Activated naive CD8-positive, alpha-beta T cell treated with anti-CD3 and anti-CD28 coated beads, Interleukin-2, amount 50 U/mL, for 24 hours (primary cell): ENCODE measurements at regions not wholly inside any gene's neighbourhood (a gene's known extent, or its start where the extent isn't known, plus 50 kb on each side); places are given as distances from the start of the nearest gene placed in this dataset.
A peak's percentile ranks its signal among the peaks of the same experiment; 100 is the strongest.
"Not testable (repeated sequence)": the region's sequence is repeated elsewhere in the genome, so short reads cannot be mapped to it uniquely, and the experiment has no call there.

Experiments used
- ATAC-seq: fragments of 150-1000 bp; cut with Tn5 transposase; one replicate; pipeline ENCODE4 v1.10.0; 2021
- DNase-seq: peaks from one replicate; pipeline ENCODE4 v3.0.0; 2021
- H3K27ac Mint-ChIP-seq: one replicate; pipeline ENCODE4 v1.8.0; 2021; ENCODE audit warnings: mild to moderate bottlenecking, mixed read lengths
- H3K27me3 Mint-ChIP-seq: one replicate; pipeline ENCODE4 v1.8.0; 2021; ENCODE audit warnings: mixed read lengths
- H3K36me3 Mint-ChIP-seq: one replicate; pipeline ENCODE4 v1.8.0; 2021; ENCODE audit warnings: low read depth, mixed read lengths
- H3K4me1 Mint-ChIP-seq: one replicate; pipeline ENCODE4 v1.8.0; 2021; ENCODE audit warnings: mixed read lengths
- H3K4me3 Mint-ChIP-seq: one replicate; pipeline ENCODE4 v1.8.0; 2021; ENCODE audit warnings: mild to moderate bottlenecking, moderate library complexity, mixed read lengths
- H3K9me3 Mint-ChIP-seq: one replicate; pipeline ENCODE4 v1.8.0; 2021; ENCODE audit warnings: mixed read lengths

- H3K4me3 Mint-ChIP-seq: no peak overlapping the region
- H3K36me3 Mint-ChIP-seq: no peaks in the 10 kb centered on the region
- DNase-seq (no peak), ATAC-seq (peak; percentile 71)
- H3K9me3 Mint-ChIP-seq: peaks cover 3% of the 10 kb centered on the region
- peaks cover 21% of the 10 kb centered on the region for H3K4me1 Mint-ChIP-seq
- H3K27me3 Mint-ChIP-seq: no peaks in the 10 kb centered on the region
- H3K27ac Mint-ChIP-seq: no peak overlapping the region
Observed at GRCh38 chr3:43236008-43236407, 50.3 kb upstream of the SNRK start.

DNA sequence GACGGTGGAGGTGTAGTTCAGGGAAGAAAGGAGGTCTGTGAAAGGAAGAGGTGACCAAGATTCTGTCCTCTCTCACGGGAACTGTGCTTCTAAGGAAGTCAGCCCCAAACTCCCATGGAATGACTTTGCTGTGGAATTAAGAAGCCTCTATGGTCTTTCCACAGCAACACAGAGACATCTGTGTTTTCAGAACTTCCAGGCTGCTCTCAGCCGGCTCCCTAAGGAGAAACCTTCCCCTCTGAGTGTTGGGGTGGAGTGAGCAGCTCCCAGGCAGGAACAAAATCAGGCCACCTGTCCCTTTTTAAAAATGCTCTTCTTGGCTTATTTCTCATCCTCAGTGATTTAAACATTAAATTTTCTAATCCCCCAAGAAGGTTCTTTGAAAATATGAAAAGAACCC, 53.3 kb upstream of the SNRK start:
- H3K36me3 Mint-ChIP-seq: no peaks in the 10 kb centered on the region
- H3K27me3 Mint-ChIP-seq: no peaks in the 10 kb centered on the region
- H3K4me3 Mint-ChIP-seq: no peak overlapping the region
- peaks cover 3% of the 10 kb centered on the region for H3K9me3 Mint-ChIP-seq
- DNase-seq: no peak
- H3K27ac Mint-ChIP-seq: no peak overlapping the region
- peaks cover 18% of the 10 kb centered on the region for H3K4me1 Mint-ChIP-seq
- ATAC-seq: no peak

GRCh38 chr3:43231276-43232000, 54.9 kb upstream of the SNRK start:
- no peak overlapping the region for H3K27ac Mint-ChIP-seq
- H3K36me3 Mint-ChIP-seq: peaks cover 14% of the 10 kb centered on the region
- no peak overlapping the region for H3K4me3 Mint-ChIP-seq
- DNase-seq (no peak), ATAC-seq (no peak)
- H3K27me3 Mint-ChIP-seq: no peaks in the 10 kb centered on the region
- peaks cover 19% of the 10 kb centered on the region for H3K9me3 Mint-ChIP-seq
- peaks cover 15% of the 10 kb centered on the region for H3K4me1 Mint-ChIP-seq

DNA sequence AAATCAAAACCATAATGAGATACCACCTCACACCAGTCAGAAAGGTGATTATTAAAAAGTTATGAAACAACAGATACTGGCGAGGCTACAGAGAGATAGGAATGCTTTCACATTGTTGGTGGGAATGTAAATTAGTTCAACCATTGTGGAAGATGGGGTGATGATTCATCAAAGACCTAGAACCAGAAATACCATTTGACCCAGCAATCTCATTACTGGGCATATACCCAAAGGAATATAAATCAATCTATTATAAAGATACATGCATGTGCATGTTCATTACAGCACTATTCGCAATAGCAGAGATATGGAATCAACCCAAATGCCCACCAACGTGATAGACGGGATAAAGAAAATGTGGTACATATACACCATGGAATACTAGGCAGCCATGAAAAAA, 56.5 kb upstream of the SNRK start:
- H3K27ac Mint-ChIP-seq, ATAC-seq, H3K4me3 Mint-ChIP-seq, DNase-seq, H3K27me3 Mint-ChIP-seq: not testable (repeated sequence)
- Mint-ChIP-seq H3K36me3 (peaks cover 14% of the 10 kb centered on the region), H3K9me3 (peaks cover 20% of the 10 kb centered on the region), H3K4me1 (peaks cover 12% of the 10 kb centered on the region)

GRCh38 chr3:43227685-43228084, 58.7 kb upstream of the SNRK start:
- peaks cover 27% of the 10 kb centered on the region for H3K4me1 Mint-ChIP-seq
- peaks cover 20% of the 10 kb centered on the region for H3K9me3 Mint-ChIP-seq
- not testable (repeated sequence) for H3K4me3 Mint-ChIP-seq, ATAC-seq, H3K27me3 Mint-ChIP-seq, H3K27ac Mint-ChIP-seq, DNase-seq
- H3K36me3 Mint-ChIP-seq: peaks cover 14% of the 10 kb centered on the region

- Mint-ChIP-seq H3K27ac (no peak overlapping the region), H3K4me1 (peaks cover 47% of the 10 kb centered on the region)
Observed at GRCh38 chr3:43224405-43225073, 61.8 kb upstream of the SNRK start.

GRCh38 chr3:43223670-43224364, 62.5 kb upstream of the SNRK start:
- H3K4me3 Mint-ChIP-seq: no peak overlapping the region
- no peaks in the 10 kb centered on the region for H3K27me3 Mint-ChIP-seq
- no peak for DNase-seq
- H3K36me3 Mint-ChIP-seq: peaks cover 14% of the 10 kb centered on the region
- no peak for ATAC-seq
- no peak overlapping the region for H3K27ac Mint-ChIP-seq
- H3K4me1 Mint-ChIP-seq: peaks cover 49% of the 10 kb centered on the region
- peaks cover 20% of the 10 kb centered on the region for H3K9me3 Mint-ChIP-seq

More at GRCh38 chr3:43224405-43225073, 61.8 kb upstream of the SNRK start:
- peaks cover 14% of the 10 kb centered on the region for H3K36me3 Mint-ChIP-seq
- peak overlapping the region; percentile 30 for H3K4me3 Mint-ChIP-seq
- ATAC-seq (peak; percentile 71), DNase-seq (no peak)
- peaks cover 20% of the 10 kb centered on the region for H3K9me3 Mint-ChIP-seq
- H3K27me3 Mint-ChIP-seq: no peaks in the 10 kb centered on the region

DNA sequence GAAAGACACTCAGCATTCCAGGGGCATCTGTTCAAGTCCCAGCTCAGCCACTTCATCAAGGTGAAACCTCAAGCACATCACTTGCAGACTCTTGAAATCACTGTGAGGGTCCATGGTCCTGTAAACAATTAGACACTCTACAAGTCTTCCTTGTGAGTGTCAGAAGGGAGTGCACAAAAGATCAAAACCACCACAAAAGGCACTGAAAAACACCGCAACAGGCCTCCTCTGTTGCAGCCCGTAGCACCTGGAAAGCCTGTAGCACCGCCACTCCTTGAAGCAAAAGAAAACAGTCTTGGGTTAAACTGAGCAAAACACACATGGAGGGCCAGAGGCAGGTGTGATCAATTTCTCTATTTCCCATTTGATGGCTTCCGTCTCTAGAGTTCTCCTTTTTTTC, 63.8 kb upstream of the SNRK start:
- H3K4me1 Mint-ChIP-seq: peaks cover 55% of the 10 kb centered on the region
- no peak overlapping the region for H3K27ac Mint-ChIP-seq
- no peaks in the 10 kb centered on the region for H3K27me3 Mint-ChIP-seq
- peaks cover 13% of the 10 kb centered on the region for H3K9me3 Mint-ChIP-seq
- H3K36me3 Mint-ChIP-seq: peaks cover 9% of the 10 kb centered on the region
- ATAC-seq: no peak
- no peak overlapping the region for H3K4me3 Mint-ChIP-seq
- no peak for DNase-seq

DNA sequence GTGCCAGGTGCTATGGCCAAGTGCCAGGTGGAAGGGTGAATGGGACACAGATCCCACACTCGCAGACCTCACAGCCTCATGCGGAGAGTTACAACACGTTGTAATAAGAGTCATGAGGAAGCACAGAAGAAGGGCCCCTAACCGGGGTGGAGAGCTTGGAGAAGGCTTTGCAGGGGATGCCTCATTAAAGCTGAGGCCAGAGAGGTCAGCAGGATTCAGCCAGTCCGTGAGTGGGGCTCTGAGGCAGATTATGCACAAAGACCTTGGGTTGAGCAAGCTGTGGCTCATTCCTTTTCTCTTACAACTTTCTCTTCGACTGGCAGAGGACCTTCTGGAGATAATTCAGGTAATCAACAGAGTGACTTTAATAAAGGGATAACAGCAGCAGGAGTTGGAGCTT, 65.3 kb upstream of the SNRK start:
- H3K4me1 Mint-ChIP-seq: peaks cover 68% of the 10 kb centered on the region
- no peak for DNase-seq

DNA sequence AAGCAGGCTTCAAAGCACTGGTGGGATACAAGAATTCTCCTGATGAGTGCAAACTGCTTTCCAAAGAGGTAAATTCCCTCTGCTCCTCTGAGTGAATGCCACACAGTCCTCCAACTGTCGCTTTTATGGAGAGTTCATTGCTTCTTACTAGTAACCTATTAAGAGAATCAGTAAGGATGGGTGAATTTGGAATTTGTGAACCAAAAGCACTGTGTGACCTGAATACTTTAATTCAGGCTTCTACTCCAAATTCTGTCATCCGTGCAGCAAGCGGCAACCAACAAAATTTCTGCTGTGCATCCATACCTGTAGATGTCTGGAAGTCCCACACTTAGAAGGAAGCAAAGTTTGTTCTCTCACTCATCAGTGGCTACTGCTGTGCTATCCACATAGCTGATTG, 66.7 kb upstream of the SNRK start:
- DNase-seq (no peak), ATAC-seq (no peak)
- H3K36me3 Mint-ChIP-seq: no peaks in the 10 kb centered on the region
- H3K4me3 Mint-ChIP-seq: no peak overlapping the region
- H3K27me3 Mint-ChIP-seq: no peaks in the 10 kb centered on the region
- H3K9me3 Mint-ChIP-seq: no peaks in the 10 kb centered on the region
- H3K27ac Mint-ChIP-seq: no peak overlapping the region
- H3K4me1 Mint-ChIP-seq: peaks cover 65% of the 10 kb centered on the region

More for the DNA sequence above, 65.3 kb upstream of the SNRK start:
- Mint-ChIP-seq H3K27ac (no peak overlapping the region), H3K4me3 (no peak overlapping the region), H3K36me3 (no peaks in the 10 kb centered on the region), H3K9me3 (no peaks in the 10 kb centered on the region), H3K27me3 (no peaks in the 10 kb centered on the region)
- ATAC-seq: no peak

DNA sequence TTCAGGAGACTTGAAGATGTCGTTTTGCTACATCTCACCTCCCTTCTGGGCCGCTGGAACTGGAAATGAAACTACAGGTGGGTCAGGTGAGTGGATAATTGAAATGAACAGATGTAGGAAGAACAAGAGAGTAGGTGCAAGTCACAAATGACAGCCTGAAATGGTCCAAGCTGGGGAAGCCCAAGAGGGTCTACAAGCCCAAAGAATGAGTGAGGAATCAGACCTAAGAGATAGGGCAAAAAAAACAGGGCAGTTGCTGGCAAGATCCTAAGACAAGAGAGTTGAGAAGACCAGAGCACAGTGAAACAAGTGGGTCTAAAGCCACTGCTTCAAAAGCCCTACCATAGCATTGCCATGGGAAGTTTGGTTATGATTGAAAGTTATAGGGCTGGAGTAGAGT, 67.4 kb upstream of the SNRK start:
- Mint-ChIP-seq H3K36me3 (no peaks in the 10 kb centered on the region), H3K9me3 (no peaks in the 10 kb centered on the region), H3K4me1 (peaks cover 59% of the 10 kb centered on the region), H3K27me3 (no peaks in the 10 kb centered on the region), H3K27ac (no peak overlapping the region), H3K4me3 (no peak overlapping the region)
- DNase-seq: no peak
- ATAC-seq: no peak

DNA sequence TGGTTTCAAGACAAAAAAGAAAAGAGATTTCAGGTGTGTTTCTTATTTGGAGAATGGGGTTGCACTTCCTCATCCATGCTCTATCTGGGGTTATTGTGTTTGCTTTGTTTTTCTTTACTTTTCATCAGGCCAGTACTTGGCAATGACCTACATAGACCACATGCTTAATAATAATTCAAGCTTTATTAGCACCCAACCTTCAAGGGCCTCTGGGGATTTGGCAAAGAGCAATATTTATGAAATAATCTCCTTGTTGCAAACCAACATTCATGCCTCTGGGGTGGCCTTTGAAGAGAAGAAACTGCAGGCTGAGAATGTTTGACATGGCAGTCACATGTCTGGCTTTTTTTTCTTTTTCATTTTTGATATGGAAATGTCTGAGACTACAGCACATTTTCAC, 68.2 kb upstream of the SNRK start:
- Mint-ChIP-seq H3K27me3 (no peaks in the 10 kb centered on the region), H3K27ac (no peak overlapping the region), H3K9me3 (no peaks in the 10 kb centered on the region), H3K4me1 (peaks cover 51% of the 10 kb centered on the region), H3K36me3 (no peaks in the 10 kb centered on the region), H3K4me3 (no peak overlapping the region)
- DNase-seq (no peak), ATAC-seq (no peak)

DNA sequence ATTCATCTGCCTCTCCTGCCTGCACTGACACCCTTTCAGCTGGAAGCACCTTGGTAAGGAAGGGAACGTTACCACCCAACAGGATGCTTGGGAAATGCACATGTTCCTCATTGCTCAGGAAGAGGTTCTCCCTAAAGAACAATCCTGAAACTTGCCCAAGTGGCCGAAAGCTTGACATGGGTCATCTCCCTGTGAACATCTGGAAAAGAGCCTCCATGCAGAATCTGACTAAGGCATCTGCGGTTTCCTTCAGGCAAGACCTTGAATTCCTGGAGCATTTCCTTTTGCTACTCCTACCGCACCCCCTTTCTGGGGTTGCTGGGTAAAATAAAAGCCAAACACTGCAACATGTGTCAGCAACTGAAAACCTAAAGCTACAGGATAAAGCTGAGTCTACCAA, 68.7 kb upstream of the SNRK start:
- H3K27me3 Mint-ChIP-seq: no peaks in the 10 kb centered on the region
- peaks cover 48% of the 10 kb centered on the region for H3K4me1 Mint-ChIP-seq
- no peak for ATAC-seq
- no peaks in the 10 kb centered on the region for H3K36me3 Mint-ChIP-seq
- no peak for DNase-seq
- no peak overlapping the region for H3K4me3 Mint-ChIP-seq
- H3K27ac Mint-ChIP-seq: no peak overlapping the region
- H3K9me3 Mint-ChIP-seq: no peaks in the 10 kb centered on the region

DNA sequence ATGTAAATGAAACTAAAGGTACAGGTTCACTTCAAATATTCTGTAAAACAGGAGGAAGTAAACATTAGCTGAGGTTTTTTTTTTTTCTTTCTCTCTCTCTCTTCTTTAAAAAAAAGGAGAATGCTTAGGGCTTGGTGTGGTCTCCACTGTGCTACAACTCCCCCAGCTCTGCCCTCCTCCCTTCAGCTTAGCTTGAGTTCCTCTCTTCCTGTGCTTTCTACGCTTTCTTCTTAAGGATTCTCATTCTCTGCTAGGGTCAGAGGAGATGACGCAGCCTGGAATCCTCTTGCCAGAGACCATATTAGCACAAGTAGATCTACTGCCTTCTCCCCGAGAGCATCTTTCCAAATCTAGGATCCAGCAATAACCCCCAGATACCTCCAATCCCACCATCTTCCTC, 69.1 kb upstream of the SNRK start:
- H3K4me1 Mint-ChIP-seq: peaks cover 44% of the 10 kb centered on the region
- no peak for DNase-seq

More for the DNA sequence above, 69.1 kb upstream of the SNRK start:
- no peak overlapping the region for H3K4me3 Mint-ChIP-seq
- ATAC-seq: no peak
- no peaks in the 10 kb centered on the region for H3K27me3 Mint-ChIP-seq
- no peaks in the 10 kb centered on the region for H3K36me3 Mint-ChIP-seq
- peak overlapping the region; percentile 48 for H3K27ac Mint-ChIP-seq
- no peaks in the 10 kb centered on the region for H3K9me3 Mint-ChIP-seq
